Fibroblast of pulmonary artery (primary cell): ENCODE measurements at regions not wholly inside any gene's neighbourhood (a gene's known extent, or its start where the extent isn't known, plus 50 kb on each side); places are given as distances from the start of the nearest gene placed in this dataset.

Experiments
- DNase-seq: peaks from one replicate; pipeline ENCODE4 v3.0.0-alpha.2; 2010; ENCODE audit warnings: low read depth
- H3K4me3 ChIP-seq: replicated peaks from 2 replicates; pipeline ENCODE4 v1.5.1; 2011; ENCODE audit warnings: low read depth, mild to moderate bottlenecking, control low read depth, low read length, moderate library complexity
- TF ChIP-seq, protein P1 (sequence below): IDR thresholded peaks from 2 replicates; pipeline ENCODE4 v1.5.1; 2011; ENCODE audit warnings: mild to moderate bottlenecking, control low read depth, low read length, inconsistent platforms; ENCODE audit errors: missing control alignments

- TF ChIP-seq, protein P1, sequence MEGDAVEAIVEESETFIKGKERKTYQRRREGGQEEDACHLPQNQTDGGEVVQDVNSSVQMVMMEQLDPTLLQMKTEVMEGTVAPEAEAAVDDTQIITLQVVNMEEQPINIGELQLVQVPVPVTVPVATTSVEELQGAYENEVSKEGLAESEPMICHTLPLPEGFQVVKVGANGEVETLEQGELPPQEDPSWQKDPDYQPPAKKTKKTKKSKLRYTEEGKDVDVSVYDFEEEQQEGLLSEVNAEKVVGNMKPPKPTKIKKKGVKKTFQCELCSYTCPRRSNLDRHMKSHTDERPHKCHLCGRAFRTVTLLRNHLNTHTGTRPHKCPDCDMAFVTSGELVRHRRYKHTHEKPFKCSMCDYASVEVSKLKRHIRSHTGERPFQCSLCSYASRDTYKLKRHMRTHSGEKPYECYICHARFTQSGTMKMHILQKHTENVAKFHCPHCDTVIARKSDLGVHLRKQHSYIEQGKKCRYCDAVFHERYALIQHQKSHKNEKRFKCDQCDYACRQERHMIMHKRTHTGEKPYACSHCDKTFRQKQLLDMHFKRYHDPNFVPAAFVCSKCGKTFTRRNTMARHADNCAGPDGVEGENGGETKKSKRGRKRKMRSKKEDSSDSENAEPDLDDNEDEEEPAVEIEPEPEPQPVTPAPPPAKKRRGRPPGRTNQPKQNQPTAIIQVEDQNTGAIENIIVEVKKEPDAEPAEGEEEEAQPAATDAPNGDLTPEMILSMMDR = no peak
- DNase-seq = no peak
- no peak overlapping the region for H3K4me3 ChIP-seq
Observed at GRCh38 chr10:89879121-89879520, 177.7 kb downstream of the KIF20B start.

- DNase-seq = no peak
- TF ChIP-seq, protein P1 = no peak
- no peak overlapping the region for H3K4me3 ChIP-seq
Observed at GRCh38 chr10:89887406-89887805, 186.0 kb downstream of the KIF20B start.

- DNase-seq = no peak
- no peak overlapping the region for H3K4me3 ChIP-seq
- TF ChIP-seq, protein P1 = no peak
Observed at GRCh38 chr10:89887830-89888229, 186.4 kb downstream of the KIF20B start.

GRCh38 chr10:89888321-89889070 lies 187.1 kb downstream of the KIF20B start:
- no peak for DNase-seq
- no peak overlapping the region for H3K4me3 ChIP-seq
- TF ChIP-seq, protein P1 = no peak

- H3K4me3 ChIP-seq = no peak overlapping the region
- TF ChIP-seq, protein P1 = no peak
- no peak for DNase-seq
Observed at GRCh38 chr10:89889606-89890005, 188.2 kb downstream of the KIF20B start.

GRCh38 chr10:89891006-89891535 lies 189.7 kb downstream of the KIF20B start:
- H3K4me3 ChIP-seq = no peak overlapping the region
- DNase-seq = no peak
- TF ChIP-seq, protein P1 = no peak

DNA sequence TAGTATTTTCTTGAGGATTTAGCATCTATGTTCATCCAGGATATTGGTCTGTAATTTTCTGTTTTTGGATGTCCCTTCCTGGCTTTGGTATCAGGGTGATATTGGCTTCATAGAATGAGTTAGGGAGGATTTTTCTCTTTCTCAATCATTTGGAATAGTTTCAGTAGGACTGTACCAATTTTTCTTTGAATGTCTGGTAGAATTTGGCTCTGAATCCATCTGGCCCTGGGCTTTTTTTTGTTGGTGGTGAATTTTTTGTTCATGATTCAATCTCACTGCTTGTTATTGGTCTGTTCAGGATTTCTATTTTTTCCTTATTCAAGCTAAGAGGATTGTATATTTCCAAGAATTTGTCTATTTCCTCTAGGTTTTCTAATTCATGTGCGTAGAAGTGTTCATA lies 192.7 kb downstream of the KIF20B start:
- no peak overlapping the region for H3K4me3 ChIP-seq
- TF ChIP-seq, protein P1 = no peak
- no peak for DNase-seq
